GM23338 (cell line): ENCODE measurements at regions not wholly inside any gene's neighbourhood (a gene's known extent, or its start where the extent isn't known, plus 50 kb on each side); places are given as distances from the start of the nearest gene placed in this dataset.

ENCODE experiments used
- CREB1 ChIP-seq: fragments of 250-450 bp; sonication (Bioruptor Pico); IDR thresholded peaks from 2 replicates; pipeline ENCODE4 v1.5.0; 2020; ENCODE audit warnings: low read depth, mild to moderate bottlenecking, moderate library complexity
- EZH2 ChIP-seq: fragments of 200-600 bp; sonication (generic); IDR thresholded peaks from one replicate; pipeline ENCODE4 v1.8.0; 2017; ENCODE audit warnings: antibody characterized with exemption, mild to moderate bottlenecking, low read depth; ENCODE audit not compliant: unreplicated experiment
- EZH2phosphoT487 ChIP-seq: fragments of 200-600 bp; sonication (generic); IDR thresholded peaks from one replicate; pipeline ENCODE4 v1.8.1; 2018; ENCODE audit warnings: antibody characterized with exemption; ENCODE audit not compliant: unreplicated experiment
- JUNB ChIP-seq: IDR thresholded peaks from one replicate; pipeline ENCODE4 v1.6.1; 2016; ENCODE audit warnings: antibody characterized with exemption; ENCODE audit not compliant: unreplicated experiment
- NANOG ChIP-seq: IDR thresholded peaks from 2 replicates; pipeline ENCODE4 v1.6.1; 2016; ENCODE audit warnings: antibody characterized with exemption, borderline replicate concordance
- POLR2AphosphoS5 ChIP-seq: IDR thresholded peaks from 2 replicates; pipeline ENCODE4 v1.6.1; 2016; ENCODE audit warnings: antibody characterized with exemption, low read depth
- TF ChIP-seq, protein P1 (sequence below), 2 experiments: fragments of 200-600 bp in 1 of 2; sonication (generic) in 1 of 2; conservative IDR thresholded peaks; 2 replicates each; pipeline versions ENCODE4 v1.5.1 to v1.6.1; 2016 to 2017; ENCODE audit warnings: antibody characterized with exemption in 2 of 2, low read depth in 2 of 2, mild to moderate bottlenecking in 2 of 2, moderate library complexity in 1 of 2
- TF ChIP-seq, protein P2 (sequence below): IDR thresholded peaks from one replicate; pipeline ENCODE4 v1.6.1; 2018; ENCODE audit warnings: antibody characterized with exemption; ENCODE audit not compliant: unreplicated experiment

GRCh38 chr16:65249768-65250167, 127.9 kb upstream of the CDH11 start:
- TF ChIP-seq, protein P1, sequence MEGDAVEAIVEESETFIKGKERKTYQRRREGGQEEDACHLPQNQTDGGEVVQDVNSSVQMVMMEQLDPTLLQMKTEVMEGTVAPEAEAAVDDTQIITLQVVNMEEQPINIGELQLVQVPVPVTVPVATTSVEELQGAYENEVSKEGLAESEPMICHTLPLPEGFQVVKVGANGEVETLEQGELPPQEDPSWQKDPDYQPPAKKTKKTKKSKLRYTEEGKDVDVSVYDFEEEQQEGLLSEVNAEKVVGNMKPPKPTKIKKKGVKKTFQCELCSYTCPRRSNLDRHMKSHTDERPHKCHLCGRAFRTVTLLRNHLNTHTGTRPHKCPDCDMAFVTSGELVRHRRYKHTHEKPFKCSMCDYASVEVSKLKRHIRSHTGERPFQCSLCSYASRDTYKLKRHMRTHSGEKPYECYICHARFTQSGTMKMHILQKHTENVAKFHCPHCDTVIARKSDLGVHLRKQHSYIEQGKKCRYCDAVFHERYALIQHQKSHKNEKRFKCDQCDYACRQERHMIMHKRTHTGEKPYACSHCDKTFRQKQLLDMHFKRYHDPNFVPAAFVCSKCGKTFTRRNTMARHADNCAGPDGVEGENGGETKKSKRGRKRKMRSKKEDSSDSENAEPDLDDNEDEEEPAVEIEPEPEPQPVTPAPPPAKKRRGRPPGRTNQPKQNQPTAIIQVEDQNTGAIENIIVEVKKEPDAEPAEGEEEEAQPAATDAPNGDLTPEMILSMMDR (conservative IDR thresholded peaks at IDR 0.05; ENCODE audit: low read depth in 2 of 2) = no peak
- no peak for TF ChIP-seq POLR2AphosphoS5
- TF ChIP-seq EZH2 = no peak
- TF ChIP-seq EZH2phosphoT487 = no peak
- no peak for TF ChIP-seq JUNB
- TF ChIP-seq, protein P2, sequence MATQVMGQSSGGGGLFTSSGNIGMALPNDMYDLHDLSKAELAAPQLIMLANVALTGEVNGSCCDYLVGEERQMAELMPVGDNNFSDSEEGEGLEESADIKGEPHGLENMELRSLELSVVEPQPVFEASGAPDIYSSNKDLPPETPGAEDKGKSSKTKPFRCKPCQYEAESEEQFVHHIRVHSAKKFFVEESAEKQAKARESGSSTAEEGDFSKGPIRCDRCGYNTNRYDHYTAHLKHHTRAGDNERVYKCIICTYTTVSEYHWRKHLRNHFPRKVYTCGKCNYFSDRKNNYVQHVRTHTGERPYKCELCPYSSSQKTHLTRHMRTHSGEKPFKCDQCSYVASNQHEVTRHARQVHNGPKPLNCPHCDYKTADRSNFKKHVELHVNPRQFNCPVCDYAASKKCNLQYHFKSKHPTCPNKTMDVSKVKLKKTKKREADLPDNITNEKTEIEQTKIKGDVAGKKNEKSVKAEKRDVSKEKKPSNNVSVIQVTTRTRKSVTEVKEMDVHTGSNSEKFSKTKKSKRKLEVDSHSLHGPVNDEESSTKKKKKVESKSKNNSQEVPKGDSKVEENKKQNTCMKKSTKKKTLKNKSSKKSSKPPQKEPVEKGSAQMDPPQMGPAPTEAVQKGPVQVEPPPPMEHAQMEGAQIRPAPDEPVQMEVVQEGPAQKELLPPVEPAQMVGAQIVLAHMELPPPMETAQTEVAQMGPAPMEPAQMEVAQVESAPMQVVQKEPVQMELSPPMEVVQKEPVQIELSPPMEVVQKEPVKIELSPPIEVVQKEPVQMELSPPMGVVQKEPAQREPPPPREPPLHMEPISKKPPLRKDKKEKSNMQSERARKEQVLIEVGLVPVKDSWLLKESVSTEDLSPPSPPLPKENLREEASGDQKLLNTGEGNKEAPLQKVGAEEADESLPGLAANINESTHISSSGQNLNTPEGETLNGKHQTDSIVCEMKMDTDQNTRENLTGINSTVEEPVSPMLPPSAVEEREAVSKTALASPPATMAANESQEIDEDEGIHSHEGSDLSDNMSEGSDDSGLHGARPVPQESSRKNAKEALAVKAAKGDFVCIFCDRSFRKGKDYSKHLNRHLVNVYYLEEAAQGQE = no peak
- TF ChIP-seq NANOG = no peak
- TF ChIP-seq CREB1 (CRISPR knock-in tag) = no peak
